GM12891 (cell line): ENCODE measurements at regions not wholly inside any gene's neighbourhood (a gene's known extent, or its start where the extent isn't known, plus 50 kb on each side); places are given as distances from the start of the nearest gene placed in this dataset.

ENCODE experiments used
- POLR2A ChIP-seq: IDR thresholded peaks from 2 replicates; pipeline ENCODE4 v1.6.1; 2011; ENCODE audit warnings: low read depth, low read length, control low read depth
- POLR2AphosphoS5 ChIP-seq: IDR thresholded peaks from 2 replicates; pipeline ENCODE4 v1.6.1; 2011; ENCODE audit warnings: low read depth, low read length, control low read depth

DNA sequence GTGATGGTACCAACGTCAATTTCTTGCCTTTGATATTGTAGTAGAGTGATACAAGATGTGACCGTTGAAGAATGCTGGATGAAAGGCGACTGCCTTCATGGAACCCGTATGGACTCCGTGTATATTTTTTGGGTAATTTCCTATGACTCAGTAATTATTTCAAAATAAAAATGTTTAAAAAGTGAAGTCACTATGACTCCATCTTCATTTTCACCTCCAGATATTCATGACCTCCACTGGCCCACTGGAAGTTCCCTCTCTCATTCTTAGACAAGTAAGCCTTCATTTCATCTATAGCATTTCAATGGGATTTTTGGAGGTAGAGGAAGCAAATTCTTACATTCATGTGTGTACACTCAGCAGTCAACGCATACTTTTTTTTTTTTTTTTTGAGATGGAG is 111.8 kb upstream of the NUDT7 start:
- TF ChIP-seq POLR2A (no peak), POLR2AphosphoS5 (no peak)
